Activated CD4-positive, alpha-beta T cell treated with anti-CD3 and anti-CD28 coated beads, Interleukin-2, amount 50 U/mL, for 4 hours (primary cell): ENCODE measurements at regions not wholly inside any gene's neighbourhood (a gene's known extent, or its start where the extent isn't known, plus 50 kb on each side); places are given as distances from the start of the nearest gene placed in this dataset.

ENCODE experiments used
- DNase-seq, 2 experiments: peaks; one replicate each; pipeline ENCODE4 v3.0.0-alpha.2; 2020

DNA sequence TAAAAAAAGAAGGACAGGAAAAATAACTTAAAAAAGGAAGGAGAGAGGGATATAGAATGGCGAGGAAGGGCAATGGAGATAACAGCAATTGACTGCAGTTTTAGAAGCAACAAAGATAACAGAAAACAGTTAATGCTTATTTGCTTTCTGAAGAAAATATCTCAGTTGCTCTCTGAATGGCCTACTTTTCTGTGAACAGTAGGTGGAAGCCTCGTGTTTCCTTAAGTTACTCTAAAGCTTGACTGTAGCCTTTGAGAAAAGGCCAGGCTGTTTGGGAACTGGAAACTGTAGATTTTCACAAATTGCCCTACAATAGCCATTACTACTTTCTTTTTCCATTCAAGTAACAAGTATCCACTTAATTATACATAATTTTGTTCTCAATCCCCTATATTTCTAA lies 404.5 kb downstream of the YTHDC2 start:
- DNase-seq: no peak

DNA sequence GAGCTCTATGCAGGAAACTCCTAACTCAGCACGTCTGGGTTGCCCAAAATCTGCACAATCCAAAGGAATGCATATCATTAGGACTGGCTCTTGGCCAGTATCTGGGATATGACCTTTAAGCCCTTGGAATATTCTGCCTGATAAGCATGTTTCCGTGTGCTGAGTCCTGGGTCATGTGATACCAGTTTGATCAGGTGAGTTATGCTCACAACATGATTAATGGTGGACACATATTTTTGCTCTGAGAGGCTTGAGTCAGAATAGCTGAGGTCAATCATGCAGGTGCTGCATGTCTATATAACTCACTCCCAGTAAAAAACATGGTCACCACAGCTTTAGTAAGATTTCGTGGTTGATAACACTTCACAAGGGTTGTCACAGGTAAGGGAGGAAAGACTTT lies 408.8 kb downstream of the YTHDC2 start:
- no peak for DNase-seq

DNA sequence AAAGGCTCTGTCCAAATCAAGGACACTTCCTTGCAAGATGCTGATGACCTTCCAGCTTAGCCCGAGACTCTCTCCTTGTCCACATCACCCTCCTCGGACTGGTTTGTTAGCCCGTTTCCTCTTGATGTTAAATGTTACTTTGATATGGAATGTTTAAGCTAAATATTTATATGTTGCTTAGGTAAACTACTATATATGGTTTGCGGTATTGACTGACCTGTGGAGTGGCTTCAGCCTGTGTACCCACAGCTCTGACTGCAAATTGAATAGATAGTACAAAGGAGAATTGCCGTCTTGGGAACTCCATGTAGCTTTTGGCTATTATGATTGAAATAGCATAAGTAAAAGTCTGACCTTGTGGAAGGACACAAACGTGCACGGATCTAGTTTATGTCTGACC lies 422.0 kb downstream of the YTHDC2 start:
- no peak for DNase-seq

DNA sequence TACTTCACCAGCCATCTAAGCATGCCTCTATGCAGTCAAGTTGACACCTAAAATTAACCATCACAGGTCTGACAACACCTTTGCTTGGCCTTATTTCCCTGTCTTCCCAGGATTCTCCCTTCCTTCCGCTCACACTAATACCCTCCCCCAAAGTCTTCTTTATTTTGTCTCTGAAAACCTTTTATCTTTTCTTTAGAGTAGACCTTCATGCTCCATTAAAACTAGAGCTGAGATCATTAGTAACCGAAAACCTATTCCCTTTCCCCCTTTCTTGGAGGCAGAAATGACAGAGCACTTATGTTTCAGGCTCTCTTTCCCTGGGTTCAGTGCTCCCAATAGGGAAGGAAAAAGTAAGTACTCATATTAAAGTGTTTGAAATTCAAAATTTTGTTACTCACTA lies 423.8 kb downstream of the YTHDC2 start:
- DNase-seq: no peak

DNA sequence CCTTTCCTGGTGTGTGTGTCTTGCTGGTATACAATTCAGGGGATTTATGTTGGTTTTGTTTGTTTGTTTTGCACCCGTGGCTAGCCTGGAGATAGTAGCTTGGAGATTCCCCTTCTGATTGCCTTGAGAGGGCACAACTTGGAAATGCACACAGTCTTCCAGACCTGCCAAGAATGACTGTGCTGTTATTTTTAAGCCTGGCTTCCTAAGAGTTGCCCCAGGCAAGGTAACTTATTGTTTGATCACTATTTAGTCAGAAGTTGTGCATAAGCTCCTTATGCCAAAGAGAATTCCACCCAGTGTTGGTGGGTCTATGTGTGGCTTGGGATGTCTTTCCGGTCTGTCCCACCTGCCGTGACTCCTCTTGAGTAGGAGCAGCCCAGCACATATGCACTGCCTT lies 421.9 kb upstream of the KCNN2 start:
- DNase-seq: no peak

GRCh38 chr5:113950186-113950585 lies 411.7 kb upstream of the KCNN2 start:
- DNase-seq: no peak

DNA sequence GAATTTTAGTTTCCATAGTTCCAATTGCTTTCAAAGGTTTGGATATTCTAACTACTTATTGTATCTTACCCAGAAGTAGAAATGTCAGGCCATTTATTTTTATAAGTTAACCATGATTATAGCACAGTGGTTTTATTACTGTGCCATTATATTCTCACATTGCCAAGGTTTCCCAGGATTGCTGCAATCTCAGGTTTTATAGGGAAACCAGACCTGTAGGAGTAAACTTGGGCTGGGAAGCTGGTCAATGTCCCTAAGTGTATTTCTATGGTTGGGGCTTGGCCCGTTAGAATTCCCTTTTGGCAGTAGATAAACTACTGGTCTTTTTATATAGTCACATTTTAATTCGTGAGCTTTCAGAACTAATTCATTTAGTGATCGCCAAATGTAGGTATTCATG lies 396.6 kb upstream of the KCNN2 start:
- DNase-seq: no peak

GRCh38 chr5:113969901-113970300 lies 392.0 kb upstream of the KCNN2 start:
- DNase-seq: no peak

DNA sequence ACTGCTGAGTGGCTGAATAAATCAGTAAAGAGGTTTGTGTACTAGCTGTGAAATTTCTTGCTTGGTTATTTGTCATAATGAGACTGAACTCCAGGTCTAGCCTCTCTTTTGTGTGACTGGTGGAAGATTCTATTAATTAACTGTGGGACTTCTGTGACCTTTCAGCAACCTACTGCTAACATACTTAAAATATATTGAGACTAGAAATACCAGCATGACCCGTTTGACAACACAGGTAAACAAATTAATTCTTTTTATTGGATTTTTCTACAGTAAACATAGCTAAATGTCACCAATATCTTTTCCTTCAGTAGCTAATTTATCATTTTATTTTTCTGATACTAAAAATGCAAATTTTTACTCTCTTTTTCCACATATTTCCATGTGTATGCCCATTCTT lies 390.4 kb upstream of the KCNN2 start:
- DNase-seq: no peak

DNA sequence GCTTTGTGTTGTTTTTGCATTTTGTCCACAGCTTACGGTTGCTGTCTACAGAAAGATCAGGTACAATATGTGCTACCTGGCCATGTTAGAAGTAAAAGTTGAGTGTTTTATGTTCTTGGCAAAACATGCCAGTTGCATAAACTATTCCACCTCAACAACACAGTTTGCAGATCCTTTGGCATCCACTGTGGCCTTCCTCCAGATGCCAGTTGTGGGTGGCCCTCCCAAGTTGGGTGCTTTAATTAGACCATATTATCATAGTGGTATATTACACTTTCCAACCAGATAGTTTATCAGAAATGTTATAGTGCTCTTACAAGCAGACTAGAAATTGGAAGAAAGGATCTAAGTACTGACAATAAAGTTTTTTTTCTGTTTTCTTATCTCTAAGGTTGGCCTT lies 386.9 kb upstream of the KCNN2 start:
- no peak for DNase-seq

GRCh38 chr5:113984928-113985327 lies 376.9 kb upstream of the KCNN2 start:
- DNase-seq: no peak

DNA sequence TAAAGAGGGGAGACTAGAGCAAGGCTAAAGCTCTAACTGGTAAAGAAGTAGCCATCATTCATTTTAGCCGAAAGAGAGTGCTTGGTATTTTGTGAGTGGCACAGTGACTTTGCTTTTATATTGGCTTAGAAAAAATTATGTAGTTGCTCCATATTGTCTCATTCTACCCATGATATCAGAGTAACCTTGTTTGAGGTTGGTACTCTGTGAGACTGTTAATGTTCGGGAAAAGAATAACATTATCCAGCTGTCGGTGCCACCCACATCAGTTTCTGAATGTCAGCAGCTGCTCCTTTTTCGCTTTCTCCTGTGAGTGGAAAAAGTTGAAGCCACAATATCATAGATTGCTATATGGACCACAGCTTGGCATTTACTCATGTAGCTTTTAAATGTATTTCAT lies 376.4 kb upstream of the KCNN2 start:
- DNase-seq: no peak

DNA sequence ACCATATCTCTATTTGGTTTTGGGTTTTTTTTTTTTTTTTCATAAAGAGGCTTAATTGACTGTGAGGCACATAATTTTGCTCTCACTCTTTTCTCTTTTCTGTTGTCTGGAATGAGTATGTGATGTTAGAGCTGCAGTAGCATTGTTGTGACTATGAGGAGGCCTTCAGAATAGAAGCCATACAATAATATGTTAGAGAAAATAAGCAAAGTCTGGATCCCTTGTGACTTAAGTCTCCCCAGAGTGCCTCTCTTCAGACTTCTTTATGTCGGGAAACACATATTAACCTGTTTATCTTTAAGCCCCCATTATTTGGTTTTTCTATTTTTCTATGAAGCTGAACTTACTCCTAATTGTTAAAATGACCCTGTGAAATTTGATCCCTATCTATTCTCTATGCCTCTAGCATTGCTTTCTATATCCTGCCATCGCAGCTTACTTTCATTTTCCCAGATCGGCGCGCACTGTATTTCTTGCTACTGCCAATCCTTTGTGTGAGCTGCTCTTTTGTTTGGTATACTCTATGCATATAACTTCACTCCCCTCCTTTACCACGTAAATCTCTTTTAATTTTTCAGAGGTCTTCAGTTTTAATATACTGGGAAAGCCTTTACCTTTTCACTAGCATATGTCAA lies 372.5 kb upstream of the KCNN2 start:
- no peak for DNase-seq

DNA sequence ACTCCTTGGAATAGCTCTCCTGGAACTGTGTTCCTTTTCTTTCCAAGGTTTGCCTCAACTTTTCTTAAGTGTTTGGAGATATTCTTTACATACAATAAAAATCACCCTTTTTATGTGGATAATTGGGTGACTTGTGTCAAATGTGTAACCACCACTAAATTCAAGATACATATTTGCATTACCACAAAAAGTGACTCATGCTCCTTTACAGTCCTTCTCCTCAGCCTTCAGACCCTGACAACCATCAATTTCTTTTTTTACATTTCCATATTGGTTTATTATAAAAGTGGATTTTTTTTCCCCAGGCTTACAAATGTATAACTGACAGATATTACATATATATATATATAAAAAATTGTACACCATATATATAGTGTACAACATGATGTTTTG lies 372.0 kb upstream of the KCNN2 start:
- DNase-seq: no peak

DNA sequence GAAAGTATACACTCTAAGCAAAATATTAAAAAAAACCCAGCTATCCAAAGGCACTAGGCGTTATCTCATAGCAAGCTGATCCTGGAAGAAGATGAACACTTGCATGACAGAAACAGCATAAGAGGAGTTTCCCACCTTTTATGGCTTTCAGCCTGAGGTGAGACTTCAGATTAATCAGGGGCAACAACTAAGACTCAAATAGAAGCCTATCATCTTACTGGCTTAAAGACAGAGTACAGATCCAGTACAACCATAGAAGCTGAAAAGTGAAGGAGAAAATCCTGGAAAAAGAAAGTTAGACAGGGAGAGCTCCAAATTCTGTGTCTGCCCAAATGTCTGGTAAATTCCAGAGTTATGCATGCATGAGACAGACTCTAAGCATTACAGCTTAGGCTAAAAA lies 360.8 kb upstream of the KCNN2 start:
- DNase-seq: no peak

- no peak for DNase-seq
These were observed 355.3 kb upstream of the KCNN2 start for GRCh38 chr5:114006582-114006981.

DNA sequence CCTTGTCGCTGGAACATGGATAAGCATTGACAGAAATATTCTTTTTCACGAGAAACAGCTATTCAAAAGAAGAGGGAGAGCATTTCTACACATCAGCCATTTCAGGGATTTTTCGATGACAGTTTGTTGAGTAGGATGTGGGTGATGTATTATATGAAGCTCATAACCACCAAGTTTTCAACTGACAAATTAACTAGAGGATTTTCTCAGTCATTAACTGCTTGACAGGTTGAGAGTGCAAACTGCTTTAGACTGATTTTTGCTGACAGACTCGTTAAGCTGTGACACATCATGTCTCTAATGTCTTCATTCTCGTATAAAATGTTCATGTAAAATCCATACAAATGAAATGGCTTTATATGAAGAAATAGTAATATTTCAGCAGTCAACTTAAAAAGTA lies 354.2 kb upstream of the KCNN2 start:
- DNase-seq: no peak

DNA sequence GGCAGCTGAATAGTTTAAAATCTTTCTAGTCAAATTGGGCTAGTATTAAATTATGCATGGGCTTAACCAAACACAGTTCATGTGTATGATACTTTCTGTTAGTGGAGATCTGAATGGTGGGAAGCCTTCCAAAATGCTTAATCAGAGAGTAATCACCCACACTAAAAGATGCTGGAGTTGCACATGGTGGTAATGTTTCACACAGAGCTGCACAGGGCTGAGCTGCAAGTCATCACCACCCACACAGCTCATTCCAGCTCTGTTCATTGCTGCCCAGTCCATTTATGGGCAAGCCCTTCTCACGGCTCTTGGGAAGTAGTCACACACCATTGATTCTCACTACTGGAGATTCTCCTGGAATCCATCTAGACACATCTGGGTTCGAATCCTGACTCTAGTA lies 351.5 kb upstream of the KCNN2 start:
- no peak for DNase-seq

GRCh38 chr5:114018186-114018585 lies 343.7 kb upstream of the KCNN2 start:
- DNase-seq: no peak

DNA sequence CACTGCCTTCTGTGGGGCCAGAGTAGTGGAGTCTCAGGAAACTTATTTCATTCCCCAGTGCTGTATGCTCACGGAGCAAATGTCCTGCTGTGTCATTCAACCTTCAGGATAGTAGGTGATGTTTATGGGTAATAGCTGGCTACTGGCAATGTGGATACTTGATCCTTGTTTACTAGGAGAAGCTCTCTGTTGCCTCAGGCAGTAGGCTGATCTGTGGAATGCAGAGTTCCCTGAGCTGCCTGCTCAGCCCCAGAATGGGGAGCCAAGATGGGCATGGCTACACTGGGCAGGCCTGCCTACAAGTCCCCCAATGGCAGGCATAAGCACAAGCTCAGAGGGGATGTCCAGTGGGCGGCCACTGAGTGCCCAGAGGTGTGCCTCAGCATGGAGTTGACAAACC lies 323.1 kb upstream of the KCNN2 start:
- DNase-seq: no peak

DNA sequence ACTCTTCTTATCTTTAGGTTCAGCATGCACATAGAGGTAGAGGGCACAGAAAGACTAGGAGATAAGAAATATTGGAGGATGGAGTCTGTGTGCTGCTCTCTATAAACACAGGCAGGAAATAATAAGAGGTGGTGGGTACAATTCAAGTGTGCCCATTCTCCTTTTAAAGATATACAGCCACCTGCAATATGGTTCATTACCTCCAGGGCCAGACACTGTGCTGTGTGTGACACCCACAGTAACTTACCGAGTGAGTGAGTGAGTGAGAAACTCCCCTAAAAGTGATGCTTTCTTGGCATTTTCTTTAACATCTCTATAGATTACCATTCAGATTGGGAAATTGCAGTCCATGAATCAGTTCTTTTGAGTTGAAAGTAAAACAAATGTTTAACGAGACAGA lies 311.8 kb upstream of the KCNN2 start:
- no peak for DNase-seq

DNA sequence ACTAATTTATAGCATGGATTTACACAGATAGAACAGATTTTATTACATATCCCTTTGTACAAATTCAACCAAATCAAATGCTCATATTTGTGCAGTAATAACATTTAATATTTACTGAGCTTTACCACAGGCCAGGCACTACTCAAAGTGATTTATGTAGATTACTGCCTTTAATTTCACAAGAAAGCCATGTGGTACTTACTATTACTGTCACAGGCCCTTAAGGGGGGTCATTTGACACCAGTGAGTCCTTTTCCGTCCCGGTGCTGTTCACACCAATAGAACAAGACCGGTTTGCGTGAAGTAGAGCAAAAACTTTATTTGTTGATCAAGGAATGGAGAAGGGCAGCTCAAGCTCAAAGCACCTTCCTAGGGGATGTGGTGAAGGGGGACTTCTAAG lies 308.5 kb upstream of the KCNN2 start:
- DNase-seq: no peak

- no peak for DNase-seq
These were observed 307.3 kb upstream of the KCNN2 start for GRCh38 chr5:114054594-114054993.

DNA sequence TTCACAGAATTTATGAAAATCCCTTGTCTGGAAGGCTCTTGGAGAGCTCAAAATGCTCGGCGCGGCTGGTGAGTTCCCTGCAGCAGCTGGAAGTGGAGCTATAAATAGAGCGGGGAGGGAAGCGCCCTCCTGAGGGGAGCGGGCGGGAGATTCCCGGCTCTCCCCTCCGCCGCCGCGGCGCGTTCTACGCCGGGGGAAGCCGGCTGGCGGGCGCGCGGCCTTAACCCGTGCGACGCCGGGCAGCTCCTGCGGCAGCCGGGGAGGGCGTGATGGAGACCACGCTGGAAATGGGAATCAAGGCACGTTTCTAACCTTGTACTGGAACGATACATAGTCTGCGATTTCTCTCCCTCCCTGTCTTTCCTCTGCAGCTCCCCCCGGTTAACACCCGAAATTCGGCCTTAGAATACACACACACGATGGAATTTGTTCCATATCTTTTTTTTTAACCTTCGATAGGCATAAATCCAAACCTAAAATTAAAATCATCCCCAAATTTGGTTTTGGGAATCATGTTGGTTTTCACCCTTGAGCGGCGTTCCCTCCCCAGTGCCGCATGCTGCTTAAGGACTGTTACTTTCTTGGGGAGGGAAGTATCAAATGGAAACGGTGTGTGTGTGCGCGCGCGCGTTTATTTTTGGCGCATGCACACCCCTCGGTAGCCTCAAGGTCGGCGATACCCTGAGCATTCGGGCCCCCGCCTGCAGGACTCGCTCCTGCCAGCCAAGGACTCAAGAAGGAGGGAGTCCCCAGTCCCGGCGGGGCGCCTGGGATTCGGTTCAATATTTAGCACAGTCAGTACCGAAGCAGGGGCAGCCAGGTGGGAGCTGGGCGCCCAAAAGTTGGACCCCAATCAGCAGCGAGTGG lies 306.3 kb upstream of the KCNN2 start:
- DNase-seq: no peak

DNA sequence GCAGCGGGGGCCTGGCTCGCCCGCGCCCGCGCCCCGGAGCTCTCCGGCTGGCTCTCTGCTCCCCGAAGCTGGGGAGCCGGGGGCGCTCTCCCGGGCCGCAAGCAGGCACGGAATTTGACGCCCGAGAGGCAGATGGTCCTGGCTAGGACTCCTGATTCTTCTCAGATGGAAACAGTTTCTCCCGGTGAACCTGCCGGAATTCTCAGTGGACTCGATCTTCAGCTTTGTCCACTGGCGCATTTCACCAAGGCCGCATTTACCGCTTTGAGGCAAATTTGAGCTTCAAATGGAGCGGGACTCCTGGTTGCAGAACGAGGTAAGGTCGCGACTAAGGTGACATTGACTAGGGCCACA lies 305.7 kb upstream of the KCNN2 start:
- DNase-seq: no peak
